ENCODE measurements at regions not wholly inside any gene's neighbourhood (a gene's known extent, or its start where the extent isn't known, plus 50 kb on each side); places are given as distances from the start of the nearest gene placed in this dataset.
A peak's percentile ranks its signal among the peaks of the same experiment; 100 is the strongest.

DNA sequence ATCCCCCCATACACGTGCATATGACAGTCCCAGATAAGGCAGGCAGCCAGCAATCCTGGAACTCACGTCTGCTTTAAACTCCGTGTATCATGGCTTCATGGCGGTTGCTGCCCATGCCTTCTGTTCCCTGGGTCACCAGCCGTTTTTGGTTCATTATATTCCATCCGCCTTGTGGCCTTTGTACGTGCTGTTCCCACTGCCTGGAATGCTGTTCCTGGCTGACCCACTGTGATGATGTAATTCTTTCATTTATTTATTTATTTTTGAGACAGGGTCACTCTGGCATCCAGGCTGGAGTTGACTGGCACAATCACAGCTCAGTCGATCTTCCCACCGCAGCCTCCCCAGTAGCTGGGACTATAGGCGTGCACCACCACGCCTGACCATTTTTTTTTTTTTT is 136.7 kb upstream of the GSE1 start:
- H3K4me1 Mint-ChIP-seq, result no peaks in the 10 kb centered on the region
- intact Hi-C loops (cut with DNase I, micrococcal nuclease), result no loop called here
- no peaks in the 10 kb centered on the region for H3K27me3 Mint-ChIP-seq
- H3K36me3 Mint-ChIP-seq (ENCODE audit: low read depth), result no peaks in the 10 kb centered on the region
- no peak overlapping the region for H3K4me3 Mint-ChIP-seq
- ChIA-PET POLR2A (no interaction called here), CTCF (interaction anchor here (0.9 kb wide), 1 partner anchor 134 kb away, joined by 4 read pairs; no protein-coding TSS in a partner anchor)
- no peak overlapping the region for H3K27ac Mint-ChIP-seq
- no peak for ATAC-seq
- no peaks in the 10 kb centered on the region for H3K9me3 Mint-ChIP-seq (ENCODE audit: low read depth)
- no peak for DNase-seq

DNA sequence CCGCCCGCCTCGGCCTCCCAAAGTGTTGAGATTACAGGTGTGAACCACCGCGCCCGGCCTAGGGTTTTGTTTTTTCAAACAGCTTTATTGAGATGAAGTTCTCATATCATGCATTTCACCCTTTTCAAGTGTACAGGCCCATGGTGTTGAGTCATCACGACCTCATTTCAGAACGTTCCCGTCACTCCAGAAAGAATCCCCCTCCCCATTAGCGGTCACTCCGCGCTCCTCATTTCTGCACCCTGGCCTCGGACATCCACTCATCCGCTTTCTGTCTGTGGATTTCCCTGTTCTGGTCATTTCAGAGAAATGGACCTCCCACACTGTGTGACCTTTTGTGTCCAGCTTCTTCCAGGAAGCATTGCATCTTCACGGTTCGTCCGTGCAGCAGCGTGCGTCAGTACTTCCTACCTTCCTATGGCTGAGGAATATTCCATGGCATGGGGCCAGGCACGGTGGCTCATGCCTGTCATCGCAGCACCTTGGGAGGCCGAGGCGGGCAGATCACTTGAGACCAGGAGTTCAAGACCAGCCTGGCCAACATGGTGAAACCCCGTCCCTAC is 135.2 kb upstream of the GSE1 start:
- Mint-ChIP-seq H3K27me3 (no peaks in the 10 kb centered on the region), H3K36me3 (ENCODE audit: low read depth) (no peaks in the 10 kb centered on the region), H3K4me3 (no peak overlapping the region), H3K4me1 (no peaks in the 10 kb centered on the region), H3K27ac (no peak overlapping the region), H3K9me3 (ENCODE audit: low read depth) (no peaks in the 10 kb centered on the region)
- intact Hi-C loops (cut with DNase I, micrococcal nuclease), result no loop called here
- ATAC-seq, result no peak
- no peak for DNase-seq
- CTCF ChIA-PET, result interaction anchor here (0.7 kb wide), 1 partner anchor 139 kb away, joined by 3 read pairs; no protein-coding TSS in a partner anchor
- POLR2A ChIA-PET, result no interaction called here

DNA sequence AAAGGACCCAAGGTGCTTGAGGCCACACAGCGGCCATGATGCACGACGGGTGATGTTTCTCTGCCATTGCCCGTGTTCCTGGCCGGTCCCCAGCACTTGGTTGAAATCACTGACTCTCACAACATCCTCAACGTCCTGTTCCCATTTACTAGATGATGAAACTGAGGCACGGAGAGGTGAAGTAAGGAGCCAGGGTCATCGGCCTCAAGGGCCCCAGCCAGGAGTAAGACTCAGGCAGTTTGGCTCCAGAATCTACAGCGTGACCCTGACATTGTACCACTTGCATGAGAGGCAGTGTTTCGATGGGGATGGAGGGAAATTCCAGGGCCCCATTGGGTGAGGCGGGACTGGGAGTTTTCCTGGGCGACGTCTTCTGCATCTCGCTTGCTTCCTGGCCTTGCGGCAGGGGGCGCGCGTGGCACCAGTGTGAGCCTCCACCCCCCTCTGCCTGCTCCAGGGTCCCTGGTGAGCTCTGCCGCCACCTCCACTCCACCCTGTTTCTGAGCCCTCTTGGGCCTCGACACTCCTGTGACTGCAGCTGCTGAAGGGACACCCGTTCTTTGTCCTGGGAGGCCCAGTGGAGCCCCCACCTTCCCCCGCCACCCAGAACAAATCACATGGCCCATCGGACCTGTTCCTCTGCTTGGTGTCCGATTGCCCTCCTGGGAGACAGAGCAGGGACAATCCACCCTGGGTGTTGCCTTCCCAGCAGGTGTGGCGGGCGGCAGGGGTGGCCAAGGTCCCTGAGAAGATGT is 133.0 kb upstream of the GSE1 start:
- no peak overlapping the region for H3K4me3 Mint-ChIP-seq
- ChIA-PET CTCF (interaction anchor here (0.6 to 1.0 kb wide), 2 partner anchors 9 to 237 kb away, joined by 3 read pairs; no protein-coding TSS in a partner anchor), POLR2A (interaction anchor here (0.6 kb wide), 1 partner anchor 293 kb away, joined by 5 read pairs; no protein-coding TSS in a partner anchor)
- H3K27me3 Mint-ChIP-seq, result no peaks in the 10 kb centered on the region
- H3K9me3 Mint-ChIP-seq (ENCODE audit: low read depth), result no peaks in the 10 kb centered on the region
- H3K4me1 Mint-ChIP-seq, result no peaks in the 10 kb centered on the region
- no peak overlapping the region for H3K27ac Mint-ChIP-seq
- no peaks in the 10 kb centered on the region for H3K36me3 Mint-ChIP-seq (ENCODE audit: low read depth)
- intact Hi-C loops (cut with DNase I, micrococcal nuclease), result loop anchor here in 1 of 2 experiments (1.0 kb wide), 1 partner anchor 130 kb away; no protein-coding TSS in a partner anchor
- ATAC-seq (no peak), DNase-seq (peak; percentile 31)

DNA sequence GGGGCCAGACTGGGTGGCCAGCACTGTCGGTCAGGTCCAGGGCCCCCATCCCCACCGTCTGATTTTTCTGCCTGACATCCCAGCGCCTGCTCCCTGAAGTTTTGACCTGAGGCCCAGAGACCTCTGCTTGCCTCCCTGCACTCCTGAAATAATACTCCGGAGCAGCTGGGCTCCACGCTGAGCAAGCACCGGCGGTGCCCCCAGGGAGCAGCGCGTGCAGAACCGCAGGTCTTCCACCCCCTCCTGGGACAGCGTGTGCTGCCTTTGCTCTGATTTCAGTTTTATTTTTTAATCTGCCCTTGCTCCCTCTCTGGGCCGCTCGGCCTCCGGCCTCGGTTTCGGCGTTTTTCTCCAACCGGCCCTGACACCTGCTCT is 132.4 kb upstream of the GSE1 start:
- H3K36me3 Mint-ChIP-seq (ENCODE audit: low read depth), result no peaks in the 10 kb centered on the region

DNA sequence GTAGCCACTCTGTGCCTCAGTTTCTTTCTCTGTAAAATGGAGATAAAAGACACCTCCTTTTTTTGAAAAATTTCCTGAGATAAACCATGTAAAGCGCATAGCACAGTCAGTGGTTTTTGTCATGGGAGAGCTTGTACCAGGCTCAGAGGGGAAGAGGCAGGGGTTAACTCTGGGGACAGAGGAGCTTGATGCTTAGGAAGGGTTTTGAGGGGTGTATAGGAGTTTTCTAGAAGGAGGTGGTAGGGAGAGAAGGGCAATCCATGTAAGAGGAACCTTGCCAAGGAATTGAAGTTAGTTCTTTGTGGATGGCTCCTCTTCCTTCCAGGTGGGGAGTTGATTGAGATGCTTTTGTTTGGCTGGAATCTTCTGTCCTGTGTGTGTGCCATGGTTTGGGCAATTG is 131.9 kb upstream of the GSE1 start:
- no peak for DNase-seq
- CTCF ChIA-PET, result interaction anchor here (0.9 kb wide), 1 partner anchor 135 kb away, joined by 3 read pairs; no protein-coding TSS in a partner anchor

More for the DNA sequence above, 132.4 kb upstream of the GSE1 start:
- Mint-ChIP-seq H3K4me1 (no peaks in the 10 kb centered on the region), H3K4me3 (no peak overlapping the region), H3K27ac (no peak overlapping the region), H3K27me3 (no peaks in the 10 kb centered on the region), H3K9me3 (ENCODE audit: low read depth) (no peaks in the 10 kb centered on the region)
- intact Hi-C loops (cut with DNase I, micrococcal nuclease), result loop anchor here in 1 of 2 experiments (1.0 kb wide), 1 partner anchor 130 kb away; no protein-coding TSS in a partner anchor
- ChIA-PET POLR2A (no interaction called here), CTCF (interaction anchor here (0.9 kb wide), 1 partner anchor 135 kb away, joined by 3 read pairs; no protein-coding TSS in a partner anchor)
- DNase-seq (no peak), ATAC-seq (no peak)

DNA sequence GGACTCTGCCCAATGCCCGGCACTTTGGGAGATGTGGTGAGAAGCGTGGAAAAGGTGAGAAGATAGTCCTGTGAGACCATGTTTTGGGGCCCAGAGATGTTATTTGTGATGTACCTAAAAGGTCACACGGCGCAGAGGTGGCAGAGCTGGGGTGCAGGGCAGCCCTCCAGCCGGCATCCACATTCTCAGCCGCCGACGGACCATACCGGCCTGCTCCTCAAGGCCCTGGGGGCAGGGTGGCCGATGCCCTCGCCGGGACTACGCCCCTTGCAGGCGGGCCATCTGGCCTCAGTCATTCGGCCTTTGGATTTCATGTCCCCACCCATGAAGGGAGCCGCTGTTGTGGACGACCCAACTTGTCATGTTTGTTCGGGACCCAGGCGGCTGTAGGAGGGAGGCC is 131.4 kb upstream of the GSE1 start:
- H3K9me3 Mint-ChIP-seq (ENCODE audit: low read depth), result no peaks in the 10 kb centered on the region
- intact Hi-C loops (cut with DNase I, micrococcal nuclease), result no loop called here
- no peak overlapping the region for H3K27ac Mint-ChIP-seq
- H3K27me3 Mint-ChIP-seq, result no peaks in the 10 kb centered on the region
- DNase-seq (no peak), ATAC-seq (no peak)
- no peaks in the 10 kb centered on the region for H3K4me1 Mint-ChIP-seq
- no peak overlapping the region for H3K4me3 Mint-ChIP-seq
- H3K36me3 Mint-ChIP-seq (ENCODE audit: low read depth), result no peaks in the 10 kb centered on the region
- CTCF ChIA-PET, result interaction anchor here (0.9 kb wide), 1 partner anchor 134 kb away, joined by 3 read pairs; no protein-coding TSS in a partner anchor
- POLR2A ChIA-PET, result no interaction called here

More for the DNA sequence above, 131.9 kb upstream of the GSE1 start:
- intact Hi-C loops (cut with DNase I, micrococcal nuclease), result no loop called here
- Mint-ChIP-seq H3K9me3 (ENCODE audit: low read depth) (no peaks in the 10 kb centered on the region), H3K27ac (no peak overlapping the region), H3K27me3 (no peaks in the 10 kb centered on the region), H3K36me3 (ENCODE audit: low read depth) (no peaks in the 10 kb centered on the region), H3K4me1 (no peaks in the 10 kb centered on the region), H3K4me3 (no peak overlapping the region)
- ATAC-seq, result no peak
- POLR2A ChIA-PET, result no interaction called here

DNA sequence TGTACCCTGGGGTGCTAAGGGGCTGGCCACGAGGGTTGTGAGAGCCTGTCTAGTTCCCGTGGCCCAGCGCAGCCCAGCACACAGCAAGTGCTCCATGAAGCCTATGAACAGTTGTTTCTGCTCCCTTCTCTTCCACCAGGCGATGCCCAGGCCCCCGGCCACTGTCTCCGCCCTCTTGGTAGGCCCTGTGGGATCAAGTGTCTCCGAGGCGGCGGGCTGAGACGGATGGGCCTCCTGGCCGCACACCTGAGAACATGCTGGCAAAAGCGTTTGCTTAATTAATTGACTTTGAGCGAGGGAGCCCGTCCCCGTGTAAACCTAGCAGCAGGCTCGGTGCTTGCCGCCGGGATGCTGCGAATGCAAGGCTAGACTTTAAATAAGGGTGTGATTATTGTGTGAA is 129.7 kb upstream of the GSE1 start:
- Mint-ChIP-seq H3K4me1 (no peaks in the 10 kb centered on the region), H3K4me3 (no peak overlapping the region), H3K9me3 (ENCODE audit: low read depth) (no peaks in the 10 kb centered on the region), H3K27me3 (no peaks in the 10 kb centered on the region), H3K27ac (no peak overlapping the region), H3K36me3 (ENCODE audit: low read depth) (no peaks in the 10 kb centered on the region)
- CTCF ChIA-PET, result no interaction called here
- intact Hi-C loops (cut with DNase I, micrococcal nuclease), result no loop called here
- ATAC-seq (no peak), DNase-seq (no peak)
- POLR2A ChIA-PET, result no interaction called here

DNA sequence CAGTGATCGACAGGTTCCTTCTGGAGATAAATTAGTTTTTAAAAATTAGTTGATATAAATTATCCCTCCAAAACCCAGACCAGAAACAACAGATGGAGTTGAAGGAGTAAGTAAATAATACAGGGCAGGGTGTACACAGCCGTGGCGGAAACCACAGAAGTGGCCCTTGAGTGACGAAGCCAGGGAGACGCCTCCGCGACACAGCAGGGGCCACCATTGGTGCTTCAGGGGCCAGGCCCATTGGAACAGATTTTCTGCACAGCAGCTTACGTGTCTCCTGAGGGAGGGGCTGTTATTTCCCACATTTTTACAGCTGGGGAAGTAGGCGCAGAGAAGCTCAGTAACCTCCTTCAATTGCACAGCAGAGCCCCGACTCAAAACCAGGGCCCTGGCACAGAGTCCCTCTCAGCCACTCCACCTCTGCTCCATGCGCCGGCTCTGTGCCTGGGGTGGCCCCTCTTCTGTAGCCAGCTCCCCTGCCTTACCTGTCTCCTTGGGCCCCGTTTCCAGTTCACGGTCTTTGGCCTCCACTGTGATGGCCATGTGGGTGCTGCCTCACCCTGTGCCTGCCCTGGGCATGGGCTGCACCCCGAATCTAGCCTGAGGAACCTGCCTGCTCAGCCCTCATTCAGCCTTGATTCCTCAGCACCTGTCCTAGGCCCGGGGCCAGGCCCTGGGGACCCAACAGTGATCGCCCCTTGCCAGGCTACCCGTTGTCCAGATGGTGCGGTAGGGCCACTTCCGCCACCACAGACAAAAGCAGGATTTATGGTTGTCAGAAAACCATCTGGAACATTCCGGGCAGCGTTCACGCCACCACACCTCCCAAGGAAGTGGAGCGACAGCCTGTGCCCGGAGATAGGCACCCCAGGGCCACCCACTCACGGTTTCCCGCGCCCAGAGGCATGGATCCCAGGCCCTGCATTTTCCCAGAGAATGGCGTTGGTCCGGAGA is 128.5 kb upstream of the GSE1 start:
- Mint-ChIP-seq H3K36me3 (ENCODE audit: low read depth) (no peaks in the 10 kb centered on the region), H3K4me1 (no peaks in the 10 kb centered on the region), H3K9me3 (ENCODE audit: low read depth) (no peaks in the 10 kb centered on the region), H3K27ac (no peak overlapping the region), H3K27me3 (no peaks in the 10 kb centered on the region), H3K4me3 (no peak overlapping the region)
- intact Hi-C loops (cut with DNase I, micrococcal nuclease), result no loop called here
- no peak for ATAC-seq
- POLR2A ChIA-PET, result no interaction called here
- CTCF ChIA-PET, result interaction anchor here (0.7 kb wide), 1 partner anchor 69 kb away, joined by 3 read pairs; no protein-coding TSS in a partner anchor
- no peak for DNase-seq

DNA sequence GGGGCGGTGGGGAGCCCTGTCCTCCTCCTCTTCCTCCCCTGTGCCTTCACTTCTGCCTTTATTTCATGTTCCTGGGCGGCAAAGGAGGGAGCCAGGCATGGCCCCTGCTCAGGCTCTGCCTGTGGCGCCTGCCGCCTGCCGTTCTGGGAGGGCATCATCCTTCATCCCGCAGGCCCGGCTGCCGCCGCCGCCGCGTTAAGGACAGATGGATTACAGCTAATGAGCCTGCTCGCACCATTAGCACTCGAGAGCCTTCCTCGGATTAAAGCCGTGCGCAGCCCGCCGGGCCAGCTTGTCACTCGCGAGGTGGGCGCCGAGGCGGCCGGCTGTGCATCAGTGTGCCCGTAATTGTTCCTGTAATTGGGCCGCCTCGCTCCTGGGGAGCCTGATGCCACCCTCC is 127.7 kb upstream of the GSE1 start:
- intact Hi-C loops (cut with DNase I, micrococcal nuclease), result no loop called here
- Mint-ChIP-seq H3K4me1 (no peaks in the 10 kb centered on the region), H3K36me3 (ENCODE audit: low read depth) (no peaks in the 10 kb centered on the region), H3K9me3 (ENCODE audit: low read depth) (no peaks in the 10 kb centered on the region), H3K4me3 (no peak overlapping the region), H3K27me3 (no peaks in the 10 kb centered on the region), H3K27ac (no peak overlapping the region)
- DNase-seq, result no peak
- no peak for ATAC-seq
- ChIA-PET POLR2A (no interaction called here), CTCF (no interaction called here)

DNA sequence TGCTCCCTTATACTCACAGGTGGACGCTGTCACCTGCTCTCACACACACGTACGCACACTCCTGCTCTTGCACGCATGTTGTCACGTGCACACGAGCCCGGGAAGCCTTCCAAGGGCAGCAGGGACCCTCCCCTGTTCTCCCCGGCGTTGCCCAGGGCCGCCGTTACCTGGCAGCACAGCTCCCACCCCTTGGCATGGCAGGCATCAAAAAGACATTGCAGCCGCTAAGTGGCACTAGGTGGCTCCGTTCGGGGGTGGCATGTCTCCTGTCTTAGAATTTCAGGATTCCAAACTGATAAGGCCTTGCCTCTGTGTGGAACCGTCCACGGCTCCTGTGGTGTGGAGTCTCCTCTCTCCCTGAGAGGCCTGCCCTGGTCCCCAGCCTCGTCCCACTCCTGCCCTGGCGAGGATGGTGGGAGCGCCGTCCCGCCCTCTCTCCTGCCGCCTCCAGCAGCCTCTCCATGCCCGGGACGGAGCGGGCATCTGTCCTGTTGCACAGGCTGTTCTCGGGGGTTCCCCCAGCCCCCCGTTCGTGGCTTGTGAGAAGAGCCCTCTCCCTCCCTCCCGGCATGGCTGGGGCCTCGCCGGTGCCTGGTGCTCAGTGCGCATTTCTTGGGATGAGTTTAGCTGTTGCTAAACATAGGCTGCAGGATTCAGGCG is 126.7 kb upstream of the GSE1 start:
- DNase-seq (no peak), ATAC-seq (no peak)
- no peak overlapping the region for H3K4me3 Mint-ChIP-seq
- H3K9me3 Mint-ChIP-seq (ENCODE audit: low read depth), result no peaks in the 10 kb centered on the region
- ChIA-PET CTCF (interaction anchor here (0.6 kb wide), 1 partner anchor 258 kb away, joined by 3 read pairs; no protein-coding TSS in a partner anchor), POLR2A (no interaction called here)
- H3K36me3 Mint-ChIP-seq (ENCODE audit: low read depth), result no peaks in the 10 kb centered on the region
- H3K27me3 Mint-ChIP-seq, result no peaks in the 10 kb centered on the region
- intact Hi-C loops (cut with DNase I, micrococcal nuclease), result no loop called here
- H3K27ac Mint-ChIP-seq, result no peak overlapping the region
- H3K4me1 Mint-ChIP-seq, result no peaks in the 10 kb centered on the region

DNA sequence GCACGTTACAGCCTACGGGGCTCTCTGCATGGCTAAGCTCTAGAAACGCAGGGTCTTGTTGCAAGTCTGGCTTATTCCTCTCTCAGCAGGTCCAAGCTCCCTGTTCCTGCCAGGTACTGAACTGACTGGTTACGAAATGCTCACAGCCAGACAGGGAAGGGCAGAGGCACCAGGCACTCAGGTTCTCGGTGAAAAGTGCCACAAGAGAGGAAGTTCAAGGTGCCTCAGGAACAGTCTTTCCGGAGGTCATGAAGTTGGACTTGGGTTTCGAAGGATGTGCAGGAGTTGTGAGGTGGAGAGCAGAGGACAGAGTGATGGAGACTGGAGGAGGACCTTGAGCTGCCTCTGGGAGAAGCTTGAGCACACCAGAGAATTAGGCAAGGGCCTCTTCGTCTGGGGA is 124.7 kb upstream of the GSE1 start:
- Mint-ChIP-seq H3K4me1 (peaks cover 1% of the 10 kb centered on the region), H3K27me3 (peaks cover 3% of the 10 kb centered on the region), H3K27ac (no peak overlapping the region), H3K9me3 (ENCODE audit: low read depth) (no peaks in the 10 kb centered on the region), H3K4me3 (no peak overlapping the region), H3K36me3 (ENCODE audit: low read depth) (no peaks in the 10 kb centered on the region)
- ATAC-seq, result no peak
- CTCF ChIA-PET, result interaction anchor here (0.7 to 1.1 kb wide), 3 partner anchors 9 to 128 kb away, joined by 3 read pairs; no protein-coding TSS in a partner anchor
- intact Hi-C loops (cut with DNase I, micrococcal nuclease), result no loop called here
- no peak for DNase-seq
- POLR2A ChIA-PET, result no interaction called here
